Endodermal cell (in vitro differentiated cells): ENCODE measurements at regions not wholly inside any gene's neighbourhood (a gene's known extent, or its start where the extent isn't known, plus 50 kb on each side); places are given as distances from the start of the nearest gene placed in this dataset.

Experiments used
- DNase-seq: peaks from one replicate; pipeline ENCODE4 v3.0.0-alpha.2; 2017
- H3K27ac ChIP-seq: 2 replicates; pipeline ENCODE4 v1.5.1; 2013; ENCODE audit warnings: mild to moderate bottlenecking, low read depth, low read length, moderate library complexity
- H3K27me3 ChIP-seq: 2 replicates; pipeline ENCODE4 v1.6.1; 2013; ENCODE audit warnings: mild to moderate bottlenecking, low read length, moderate library complexity; ENCODE audit not compliant: insufficient read depth, control insufficient read depth, poor library complexity, severe bottlenecking
- H3K36me3 ChIP-seq: 2 replicates; pipeline ENCODE4 v1.7.0; 2013; ENCODE audit warnings: mild to moderate bottlenecking, low read length, moderate library complexity; ENCODE audit not compliant: control insufficient read depth, insufficient read depth
- H3K4me1 ChIP-seq: one replicate; pipeline ENCODE4 v1.7.0; 2013; ENCODE audit warnings: low read length; ENCODE audit not compliant: control insufficient read depth, insufficient read depth
- H3K4me3 ChIP-seq: 2 replicates; pipeline ENCODE4 v1.5.1; 2013; ENCODE audit warnings: mild to moderate bottlenecking, low read length, moderate library complexity
- H3K9ac ChIP-seq: 2 replicates; pipeline ENCODE4 v1.6.1; 2013; ENCODE audit warnings: mild to moderate bottlenecking, low read length, moderate library complexity; ENCODE audit not compliant: poor library complexity, severe bottlenecking; ENCODE audit errors: extremely low read depth
- H3K9me3 ChIP-seq: 2 replicates; pipeline ENCODE4 v1.6.1; 2013; ENCODE audit warnings: mild to moderate bottlenecking, low read length, moderate library complexity; ENCODE audit not compliant: control insufficient read depth
- H3K27ac Mint-ChIP-seq: 2 replicates; pipeline ENCODE4 v1.8.0; 2020; ENCODE audit warnings: mixed read lengths
- H3K27me3 Mint-ChIP-seq: 2 replicates; pipeline ENCODE4 v1.8.0; 2021; ENCODE audit warnings: mild to moderate bottlenecking, mixed read lengths; ENCODE audit not compliant: insufficient read depth
- H3K36me3 Mint-ChIP-seq: 2 replicates; pipeline ENCODE4 v1.8.0; 2020; ENCODE audit warnings: low read depth, mixed read lengths
- H3K4me1 Mint-ChIP-seq: 2 replicates; pipeline ENCODE4 v1.8.0; 2020; ENCODE audit warnings: mixed read lengths
- H3K4me3 Mint-ChIP-seq: 2 replicates; pipeline ENCODE4 v1.8.0; 2020; ENCODE audit warnings: mild to moderate bottlenecking, moderate library complexity, mixed read lengths
- H3K9me3 Mint-ChIP-seq: 2 replicates; pipeline ENCODE4 v1.8.0; 2020; ENCODE audit warnings: mild to moderate bottlenecking, mixed read lengths
- CTCF ChIP-seq: fragments of 200-600 bp; sonication (generic); conservative IDR thresholded peaks from 2 replicates; pipeline ENCODE4 v1.5.0; 2021; ENCODE audit warnings: antibody characterized with exemption, mild to moderate bottlenecking
- WGBS, 2 experiments: methylation state at CpG; one replicate each; pipeline versions ENCODE4 v1.1.5 to v1.1.7; 2013; ENCODE audit warnings: missing lambda C conversion rate in 2 of 2, mixed read lengths in 1 of 2; ENCODE audit not compliant: insufficient coverage in 1 of 2, insufficient read length in 1 of 2; 5-methylcytosine and 5-hydroxymethylcytosine counted together

- DNase-seq = no peak
- Mint-ChIP-seq H3K9me3 (no peaks in the 10 kb centered on the region), H3K4me1 (no peaks in the 10 kb centered on the region), H3K36me3 (no peaks in the 10 kb centered on the region), H3K27ac (no peak overlapping the region), H3K27me3 (no peaks in the 10 kb centered on the region), H3K4me3 (no peak overlapping the region)
- TF ChIP-seq CTCF = no peak
- Histone ChIP-seq H3K4me3 (no peak overlapping the region), H3K9me3 (no peaks in the 10 kb centered on the region), H3K27ac (no peak overlapping the region), H3K27me3 (no peaks in the 10 kb centered on the region), H3K36me3 (no peaks in the 10 kb centered on the region), H3K9ac (no peak overlapping the region), H3K4me1 (no peaks in the 10 kb centered on the region)
- 100% methylated on average over 1 of the region's 1 CpG; no CpG with 5 or more reads in 1 of the 2 experiments for WGBS, 2 experiments
These were observed 234.2 kb upstream of the MEF2C start for GRCh38 chr5:89117124-89117644.

- no peak overlapping the region for H3K27ac Mint-ChIP-seq
- DNase-seq = no peak
- no peaks in the 10 kb centered on the region for H3K9me3 ChIP-seq
- H3K4me3 Mint-ChIP-seq = no peak overlapping the region
- WGBS, 2 experiments = 80 to 91% methylated on average over 1 to 4 of the region's 4 CpGs
- no peak for TF ChIP-seq CTCF
- H3K4me1 ChIP-seq = no peaks in the 10 kb centered on the region
- H3K27me3 Mint-ChIP-seq = no peaks in the 10 kb centered on the region
- no peaks in the 10 kb centered on the region for H3K36me3 Mint-ChIP-seq
- no peak overlapping the region for H3K9ac ChIP-seq
- no peak overlapping the region for H3K27ac ChIP-seq
- no peaks in the 10 kb centered on the region for H3K9me3 Mint-ChIP-seq
- H3K27me3 ChIP-seq = no peaks in the 10 kb centered on the region
- no peaks in the 10 kb centered on the region for H3K4me1 Mint-ChIP-seq
- H3K4me3 ChIP-seq = no peak overlapping the region
- H3K36me3 ChIP-seq = no peaks in the 10 kb centered on the region
These were observed 228.1 kb upstream of the MEF2C start for GRCh38 chr5:89110916-89111646.

- no peak for TF ChIP-seq CTCF
- H3K4me3 ChIP-seq = no peak overlapping the region
- Mint-ChIP-seq H3K9me3 (no peaks in the 10 kb centered on the region), H3K36me3 (no peaks in the 10 kb centered on the region), H3K4me1 (no peaks in the 10 kb centered on the region), H3K27ac (no peak overlapping the region), H3K4me3 (no peak overlapping the region), H3K27me3 (no peaks in the 10 kb centered on the region)
- WGBS, 2 experiments = 88% methylated on average over 1 of the region's 1 CpG; no CpG with 5 or more reads in 1 of the 2 experiments
- no peaks in the 10 kb centered on the region for H3K9me3 ChIP-seq
- H3K27me3 ChIP-seq = no peaks in the 10 kb centered on the region
- no peak overlapping the region for H3K27ac ChIP-seq
- no peaks in the 10 kb centered on the region for H3K36me3 ChIP-seq
- no peaks in the 10 kb centered on the region for H3K4me1 ChIP-seq
- H3K9ac ChIP-seq = no peak overlapping the region
- DNase-seq = no peak
These were observed 223.5 kb upstream of the MEF2C start for GRCh38 chr5:89106480-89106879.
